ENCODE measurements at regions not wholly inside any gene's neighbourhood (a gene's known extent, or its start where the extent isn't known, plus 50 kb on each side); places are given as distances from the start of the nearest gene placed in this dataset.

GRCh38 chr14:97283426-97283825, 486.2 kb downstream of the VRK1 start:
- in situ Hi-C loops (cut with MboI; ENCODE audit: low sequenced_read_pairs) = no loop called here

- in situ Hi-C loops (cut with MboI; ENCODE audit: low sequenced_read_pairs) = no loop called here
Observed at GRCh38 chr14:97283841-97284240, 486.7 kb downstream of the VRK1 start.

DNA sequence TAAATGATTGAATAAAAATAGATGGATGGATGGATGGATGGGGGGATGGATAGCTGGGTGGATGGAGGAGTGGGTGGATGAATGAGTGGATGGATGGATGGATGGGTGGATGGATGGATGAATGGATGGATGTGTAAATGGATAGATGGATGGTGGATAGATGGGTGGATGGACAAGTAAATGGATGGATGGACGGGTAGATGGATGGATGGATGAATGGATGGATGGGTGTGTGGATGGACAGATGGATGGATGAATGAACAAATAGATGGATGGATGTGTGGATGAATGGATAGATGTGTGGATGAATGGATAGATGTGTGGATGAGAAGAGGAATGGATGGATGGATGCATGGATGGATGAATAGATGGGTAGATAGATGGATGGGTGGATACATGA, 490.8 kb downstream of the VRK1 start:
- in situ Hi-C loops (cut with MboI; ENCODE audit: low sequenced_read_pairs) = no loop called here

DNA sequence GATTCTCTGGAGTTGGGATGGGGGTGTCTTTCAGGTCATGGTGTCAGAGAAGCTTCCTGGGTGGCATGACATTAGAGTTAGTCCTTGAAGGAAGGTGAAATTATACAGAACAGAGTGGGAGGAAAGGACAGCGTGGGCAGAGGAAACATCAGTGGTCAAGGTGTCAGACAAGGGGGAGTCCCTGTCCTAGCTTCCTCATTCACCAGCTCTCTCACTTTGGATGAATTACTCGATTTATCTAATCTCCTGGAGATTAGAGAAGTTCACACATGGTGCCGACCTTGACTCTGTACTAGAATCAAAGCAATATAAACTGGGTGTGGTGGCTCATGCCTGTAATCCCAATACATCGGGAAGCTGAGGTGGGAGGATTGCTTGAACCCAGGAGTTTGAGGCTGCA, 492.9 kb downstream of the VRK1 start:
- in situ Hi-C loops (cut with MboI; ENCODE audit: low sequenced_read_pairs) = no loop called here

DNA sequence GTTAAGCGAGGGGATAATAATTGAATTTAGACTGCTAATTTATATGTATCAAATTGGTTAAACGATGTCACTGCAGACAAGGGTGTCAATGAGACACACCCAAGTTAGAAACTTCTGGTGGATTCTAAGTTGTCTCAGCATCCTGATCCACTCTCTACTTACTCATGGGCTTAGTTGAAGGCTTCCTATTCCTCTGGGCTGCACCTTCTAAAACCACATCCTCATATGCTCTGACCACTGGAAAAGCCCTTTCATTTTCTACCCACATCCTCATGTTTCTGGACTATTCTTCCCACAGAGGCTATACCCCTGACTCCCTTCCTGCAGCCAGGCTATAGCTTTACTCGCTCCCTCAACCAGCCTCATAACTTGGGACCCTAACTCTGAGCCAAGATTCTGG, 493.8 kb downstream of the VRK1 start:
- in situ Hi-C loops (cut with MboI; ENCODE audit: low sequenced_read_pairs) = no loop called here

GRCh38 chr14:97293659-97294058, 496.5 kb downstream of the VRK1 start:
- in situ Hi-C loops (cut with MboI; ENCODE audit: low sequenced_read_pairs) = no loop called here

DNA sequence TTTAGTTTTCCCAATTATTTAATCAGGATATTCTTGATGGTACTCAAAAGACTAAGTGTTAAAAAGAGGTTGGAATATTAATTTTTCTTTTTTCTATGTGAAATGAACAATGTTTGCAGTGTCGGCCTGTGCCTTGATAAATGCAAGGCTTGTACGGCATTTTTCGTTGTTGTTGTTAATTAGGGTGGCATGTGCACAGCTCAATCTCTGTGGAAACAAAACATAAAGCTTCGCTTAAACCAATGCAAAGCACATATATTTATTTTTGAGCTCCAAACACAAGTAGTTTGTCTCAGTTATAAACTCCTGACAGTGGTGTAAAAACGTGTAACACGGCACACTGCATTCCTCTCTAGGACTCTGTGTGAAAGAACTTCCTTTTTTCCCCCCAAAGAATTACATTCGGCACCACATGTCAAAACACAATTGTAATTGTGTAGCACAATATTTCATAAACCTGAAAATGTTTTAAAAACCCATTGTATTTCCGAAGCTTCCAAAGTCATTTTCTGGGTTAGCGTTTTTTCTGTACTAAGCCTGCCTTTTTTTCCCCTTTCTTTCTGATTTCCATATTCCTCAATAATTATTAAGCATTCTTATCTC, 498.0 kb downstream of the VRK1 start:
- in situ Hi-C loops (cut with MboI; ENCODE audit: low sequenced_read_pairs) = no loop called here

DNA sequence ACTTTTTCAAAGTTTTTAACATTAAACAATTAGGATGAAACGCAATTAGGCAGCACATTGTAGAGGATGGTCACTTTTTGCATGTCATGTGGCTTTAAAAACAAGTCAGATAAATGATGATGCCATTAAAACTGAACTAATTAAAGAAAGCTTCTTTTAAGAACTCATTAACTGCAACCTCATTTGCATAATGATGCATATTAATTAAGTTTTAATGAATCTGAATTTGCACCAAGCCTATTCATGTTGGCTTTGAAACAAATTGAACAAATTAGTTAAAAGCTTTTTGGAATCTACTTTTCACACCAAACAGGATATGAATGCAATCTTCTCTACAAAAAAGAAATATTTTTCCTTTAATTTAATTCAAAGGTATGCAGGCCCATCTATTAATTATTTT, 499.0 kb downstream of the VRK1 start:
- in situ Hi-C loops (cut with MboI; ENCODE audit: low sequenced_read_pairs) = no loop called here

DNA sequence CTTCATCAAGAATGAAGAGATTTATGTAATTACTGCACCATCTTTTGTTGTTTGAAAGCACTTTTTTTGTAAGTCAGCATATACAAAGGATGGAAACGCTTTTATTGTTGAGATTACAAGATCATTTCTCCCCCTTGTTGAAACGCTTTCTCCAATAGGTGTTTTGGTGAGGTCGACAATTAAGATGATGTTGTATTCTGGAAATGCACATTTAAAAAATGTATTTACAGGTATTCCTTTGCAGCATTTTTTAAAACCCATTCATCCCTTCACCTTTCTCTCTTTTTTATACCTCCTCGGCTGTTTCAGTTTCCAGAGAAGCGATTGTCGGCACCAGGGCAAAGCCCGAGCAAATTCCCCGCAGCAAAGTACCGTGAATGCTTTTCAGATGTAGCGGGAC, 499.9 kb downstream of the VRK1 start:
- in situ Hi-C loops (cut with MboI; ENCODE audit: low sequenced_read_pairs) = no loop called here

GRCh38 chr14:97298331-97298730, 501.1 kb downstream of the VRK1 start:
- in situ Hi-C loops (cut with MboI; ENCODE audit: low sequenced_read_pairs) = no loop called here

GRCh38 chr14:97298736-97299135, 501.6 kb downstream of the VRK1 start:
- in situ Hi-C loops (cut with MboI; ENCODE audit: low sequenced_read_pairs) = no loop called here

DNA sequence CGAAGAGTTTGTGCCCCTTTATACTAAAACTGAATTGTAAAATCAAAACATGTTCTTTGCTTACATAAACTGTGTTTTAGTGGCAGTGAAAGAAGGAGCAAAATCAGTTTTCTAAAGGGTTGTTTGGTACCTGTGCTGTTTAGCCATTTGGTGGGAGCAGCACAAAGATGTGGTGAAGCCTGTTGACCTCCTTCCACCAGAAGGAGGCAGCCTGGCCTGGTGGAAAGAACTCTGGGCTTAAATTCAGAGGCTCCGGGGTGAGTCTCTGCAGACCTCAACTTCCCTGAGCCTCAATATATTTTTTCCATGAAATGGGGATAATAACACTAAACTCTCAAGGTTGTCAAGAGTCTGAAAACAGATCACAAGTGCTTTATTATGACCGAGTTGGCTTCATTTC, 502.5 kb downstream of the VRK1 start:
- in situ Hi-C loops (cut with MboI; ENCODE audit: low sequenced_read_pairs) = no loop called here

DNA sequence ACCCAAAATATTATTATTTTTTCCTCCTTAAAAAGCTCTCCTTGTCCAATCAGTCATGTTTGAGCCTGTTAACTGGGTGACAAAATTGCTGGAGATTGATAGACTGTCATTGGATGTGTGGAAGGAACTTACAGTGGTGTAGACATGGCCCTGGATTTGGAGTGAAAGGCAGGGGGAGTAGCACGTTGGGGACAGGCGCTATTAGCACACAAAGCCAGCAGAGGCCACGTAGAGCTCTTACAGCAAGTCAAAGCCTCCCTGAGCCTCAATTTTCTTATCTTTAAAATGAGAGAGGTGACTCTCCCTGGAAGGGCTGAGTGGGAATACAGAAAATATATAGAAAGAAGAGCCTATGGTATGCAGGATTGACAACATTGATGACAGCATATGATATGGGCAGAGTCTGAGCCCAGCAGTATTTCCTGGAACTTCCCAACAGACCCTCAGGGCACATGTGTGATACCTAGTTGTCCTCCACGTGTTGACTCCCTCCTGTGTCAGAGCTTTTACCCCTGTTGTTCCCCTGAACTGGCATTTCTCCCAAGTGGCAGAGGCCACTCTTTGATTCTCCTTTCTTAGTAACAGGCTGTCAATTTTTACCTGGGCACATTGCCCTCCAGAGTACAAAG, 504.9 kb downstream of the VRK1 start:
- in situ Hi-C loops (cut with MboI; ENCODE audit: low sequenced_read_pairs) = no loop called here

GRCh38 chr14:97306133-97306759, 509.1 kb downstream of the VRK1 start:
- in situ Hi-C loops (cut with MboI; ENCODE audit: low sequenced_read_pairs) = no loop called here

GRCh38 chr14:97306760-97307246, 509.6 kb downstream of the VRK1 start:
- in situ Hi-C loops (cut with MboI; ENCODE audit: low sequenced_read_pairs) = no loop called here

GRCh38 chr14:97311411-97311810, 514.2 kb downstream of the VRK1 start:
- in situ Hi-C loops (cut with MboI; ENCODE audit: low sequenced_read_pairs) = no loop called here

DNA sequence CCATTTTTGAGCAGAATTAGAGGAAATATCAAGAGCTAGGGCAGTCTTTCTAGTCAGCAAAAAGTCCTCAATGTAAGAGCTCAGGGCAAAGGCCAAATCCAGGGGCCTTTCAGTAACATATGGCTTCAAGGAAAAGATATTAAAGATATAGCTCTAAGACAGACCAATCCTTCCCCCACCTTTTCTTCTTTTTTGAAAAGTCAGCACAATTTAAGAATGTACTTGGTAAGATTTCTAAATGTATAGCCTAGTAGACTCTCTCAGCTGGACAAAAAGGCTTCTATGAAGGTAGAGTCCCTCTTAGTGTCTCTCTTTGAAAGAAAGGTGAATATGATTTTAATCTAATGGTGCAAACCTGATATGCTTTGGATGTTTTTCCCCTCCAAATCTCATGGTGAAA, 515.7 kb downstream of the VRK1 start:
- in situ Hi-C loops (cut with MboI; ENCODE audit: low sequenced_read_pairs) = no loop called here

DNA sequence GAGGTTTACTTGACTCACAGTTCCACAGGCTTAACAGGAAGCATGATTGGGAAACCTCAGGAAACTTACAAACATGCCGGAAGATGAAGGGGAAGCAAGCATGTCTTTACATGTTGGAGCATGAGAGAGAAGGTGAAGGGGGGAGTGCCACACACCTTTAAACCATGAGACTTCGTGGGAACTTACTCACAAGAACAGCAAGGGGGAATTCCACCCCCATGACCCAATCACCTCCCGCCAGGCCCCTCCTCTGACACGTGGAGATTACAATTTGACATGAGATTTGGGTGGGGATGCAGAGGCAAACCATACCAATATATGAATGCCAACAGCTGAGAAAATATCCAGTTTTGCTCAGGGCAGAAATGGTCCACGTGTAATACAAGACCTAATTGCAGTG, 518.6 kb downstream of the VRK1 start:
- in situ Hi-C loops (cut with MboI; ENCODE audit: low sequenced_read_pairs) = no loop called here

DNA sequence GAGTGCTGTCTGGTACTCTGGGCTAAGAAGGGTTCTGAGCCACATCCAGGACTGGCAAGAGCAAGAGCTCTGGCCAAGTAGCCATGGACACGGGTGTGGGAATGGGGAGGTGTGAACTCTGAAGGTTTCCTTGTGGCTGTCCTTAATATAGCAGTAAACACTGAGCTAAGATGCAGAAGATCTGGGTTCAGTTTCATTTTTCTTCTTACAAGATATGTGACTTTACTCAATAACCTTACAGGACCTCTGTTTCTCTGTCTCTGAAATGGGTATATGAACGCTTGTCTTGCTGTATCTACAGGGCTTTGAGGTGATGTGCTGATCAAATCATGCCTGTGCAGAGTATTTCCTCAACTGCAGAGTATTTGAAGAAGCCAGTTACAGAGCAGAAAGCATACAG, 521.2 kb downstream of the VRK1 start:
- in situ Hi-C loops (cut with MboI; ENCODE audit: low sequenced_read_pairs) = no loop called here

DNA sequence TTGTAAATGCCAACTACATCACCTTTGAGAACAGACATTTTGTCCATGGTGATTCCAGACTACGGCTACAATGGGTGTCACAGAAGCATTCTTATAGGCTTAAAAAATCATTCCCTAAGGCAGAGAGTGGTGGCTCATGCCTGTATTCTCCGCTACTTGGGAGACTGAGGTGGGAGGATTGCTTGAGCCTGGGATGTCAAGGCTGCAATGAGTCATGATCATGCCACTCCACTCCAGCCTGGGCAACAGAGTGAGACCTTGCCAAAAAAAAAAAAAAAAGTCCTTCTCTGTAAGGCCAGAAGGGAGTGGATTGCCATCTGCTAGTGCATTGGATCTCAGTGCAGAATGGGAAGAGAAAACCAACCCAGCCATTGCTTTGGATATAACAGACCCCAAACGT, 522.5 kb downstream of the VRK1 start:
- in situ Hi-C loops (cut with MboI; ENCODE audit: low sequenced_read_pairs) = no loop called here

GRCh38 chr14:97328743-97329142, 531.6 kb downstream of the VRK1 start:
- in situ Hi-C loops (cut with MboI; ENCODE audit: low sequenced_read_pairs) = no loop called here

GRCh38 chr14:97329701-97330100, 532.5 kb downstream of the VRK1 start:
- in situ Hi-C loops (cut with MboI; ENCODE audit: low sequenced_read_pairs) = no loop called here

Data from HL-60/S4 (cell line).